ENCODE measurements at regions not wholly inside any gene's neighbourhood (a gene's known extent, or its start where the extent isn't known, plus 50 kb on each side); places are given as distances from the start of the nearest gene placed in this dataset.

DNA sequence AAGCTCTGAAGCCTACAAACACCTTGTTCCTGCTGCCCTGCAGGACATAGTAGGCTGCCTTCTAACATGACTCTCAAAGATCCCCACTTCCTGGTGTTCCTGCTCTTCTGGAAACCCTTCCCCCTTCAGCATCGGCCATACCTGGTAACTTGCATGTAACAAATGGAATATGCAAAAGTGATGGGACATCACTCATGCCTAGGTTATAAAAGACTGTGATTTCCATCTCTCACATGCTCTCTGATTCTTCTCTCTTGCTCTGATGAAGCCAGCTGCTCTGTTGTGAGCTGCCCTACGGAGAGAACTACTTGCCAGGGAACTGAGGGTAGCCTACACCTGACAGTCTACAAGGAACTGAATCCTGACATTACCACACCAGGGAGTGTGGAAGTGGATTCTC is 72.9 kb upstream of the IRX6 start:
- DNase-seq (no peak), ATAC-seq (no peak)
- no peak overlapping the region for H3K27ac Mint-ChIP-seq
- H3K4me3 Mint-ChIP-seq: no peak overlapping the region
- H3K27me3 Mint-ChIP-seq: peaks cover 27% of the 10 kb centered on the region
- peaks cover 0 to 11% of the 10 kb centered on the region in 2 donors for H3K9me3 Mint-ChIP-seq
- H3K4me1 Mint-ChIP-seq: peaks cover 4% of the 10 kb centered on the region

- DNase-seq: no peak
- H3K27ac Mint-ChIP-seq: no peak overlapping the region
Observed at GRCh38 chr16:55252577-55252976, 71.4 kb upstream of the IRX6 start.

GRCh38 chr16:55253987-55254386 is 70.0 kb upstream of the IRX6 start:
- DNase-seq: no peak
- H3K4me3 Mint-ChIP-seq: no peak overlapping the region
- H3K9me3 Mint-ChIP-seq: peaks cover 0 to 11% of the 10 kb centered on the region in 2 donors
- no peaks in the 10 kb centered on the region for H3K4me1 Mint-ChIP-seq
- H3K27ac Mint-ChIP-seq: no peak overlapping the region
- ATAC-seq: no peak
- H3K27me3 Mint-ChIP-seq: peaks cover 45% of the 10 kb centered on the region

More at GRCh38 chr16:55252577-55252976, 71.4 kb upstream of the IRX6 start:
- ATAC-seq: no peak
- Mint-ChIP-seq H3K4me1 (peaks cover 4% of the 10 kb centered on the region), H3K4me3 (no peak overlapping the region), H3K27me3 (peaks cover 37% of the 10 kb centered on the region), H3K9me3 (peaks cover 0 to 11% of the 10 kb centered on the region in 2 donors)

DNA sequence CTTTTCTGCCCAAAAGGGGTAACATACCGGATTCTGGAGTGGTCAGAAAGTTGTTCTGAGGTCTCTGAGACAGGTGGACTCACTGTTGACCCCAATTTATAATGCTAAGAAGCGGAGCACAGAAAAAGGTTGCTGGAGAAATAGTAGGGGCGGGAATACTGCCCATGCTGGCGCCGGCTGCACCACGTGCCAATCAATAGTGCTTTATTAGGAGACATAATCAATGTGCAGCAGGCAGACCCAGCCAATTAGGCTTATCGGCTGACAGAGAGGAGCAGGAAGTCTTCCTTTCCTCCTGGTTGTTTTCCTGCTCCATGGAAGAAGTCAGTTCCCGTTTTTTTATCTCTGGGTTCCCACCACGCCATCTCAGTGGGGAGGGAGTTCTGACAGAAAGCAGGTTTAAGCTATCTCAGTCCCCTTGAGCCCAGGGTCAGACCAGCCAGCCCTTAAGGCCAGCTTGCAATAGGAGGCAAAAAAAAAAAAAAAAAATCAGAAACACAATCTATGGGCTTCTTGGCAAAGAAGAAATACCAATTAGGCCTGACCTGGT is 68.2 kb upstream of the IRX6 start:
- ATAC-seq: no peak
- Mint-ChIP-seq H3K4me1 (no peaks in the 10 kb centered on the region), H3K27me3 (peaks cover 33% of the 10 kb centered on the region), H3K4me3 (no peak overlapping the region), H3K27ac (no peak overlapping the region), H3K9me3 (peaks cover 0 to 11% of the 10 kb centered on the region in 2 donors)
- no peak for DNase-seq

- Mint-ChIP-seq H3K9me3 (peaks cover 0 to 11% of the 10 kb centered on the region in 2 donors), H3K4me3 (no peak overlapping the region), H3K27me3 (peaks cover 26% of the 10 kb centered on the region), H3K4me1 (no peaks in the 10 kb centered on the region), H3K27ac (no peak overlapping the region)
- DNase-seq: no peak
- no peak for ATAC-seq
Observed at GRCh38 chr16:55256412-55257016, 67.5 kb upstream of the IRX6 start.

DNA sequence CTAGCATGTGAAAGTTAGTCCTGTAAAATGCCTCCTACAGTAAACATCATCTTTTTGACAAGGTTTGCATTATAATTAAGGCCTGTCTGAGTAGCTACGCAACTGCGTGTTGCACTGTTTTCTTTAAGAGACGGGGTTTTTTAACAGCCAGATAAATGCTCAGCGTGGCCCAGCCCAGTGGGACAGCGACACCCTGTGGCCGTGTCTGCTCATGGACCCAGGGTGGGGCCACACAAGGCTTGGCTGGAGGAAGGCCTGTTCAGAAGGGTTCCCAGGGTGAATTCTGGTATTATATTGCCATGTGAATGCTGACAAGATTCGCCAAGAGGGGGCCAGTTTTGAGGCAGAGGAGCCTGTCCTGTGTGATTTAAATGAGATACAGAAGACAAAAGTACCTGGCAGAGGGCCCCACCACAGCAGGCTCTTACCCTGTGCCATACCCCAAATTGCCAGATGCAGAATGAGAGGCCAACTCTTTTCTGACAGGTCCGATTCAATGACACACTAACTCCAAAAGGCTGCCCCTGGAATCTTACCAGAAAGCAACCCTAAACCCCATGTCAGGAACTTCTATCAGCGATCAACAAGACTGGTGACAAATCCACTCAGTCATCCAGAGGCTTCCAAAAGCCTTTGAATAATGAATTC is 65.9 kb upstream of the IRX6 start:
- Mint-ChIP-seq H3K9me3 (peaks cover 0 to 10% of the 10 kb centered on the region in 2 donors), H3K4me1 (no peaks in the 10 kb centered on the region), H3K4me3 (no peak overlapping the region), H3K27ac (no peak overlapping the region), H3K27me3 (peaks cover 25% of the 10 kb centered on the region)
- DNase-seq (peak; percentile 44 to 57), ATAC-seq (peak; percentile 72)

- no peak overlapping the region for H3K27ac Mint-ChIP-seq
- DNase-seq: no peak
- ATAC-seq: no peak
- no peaks in the 10 kb centered on the region for H3K4me1 Mint-ChIP-seq
- H3K9me3 Mint-ChIP-seq: no peaks in the 10 kb centered on the region
- no peak overlapping the region for H3K4me3 Mint-ChIP-seq
- peaks cover 16% of the 10 kb centered on the region for H3K27me3 Mint-ChIP-seq
Observed at GRCh38 chr16:55261301-55261700, 62.7 kb upstream of the IRX6 start.

GRCh38 chr16:55263271-55264250 is 60.4 kb upstream of the IRX6 start:
- no peaks in the 10 kb centered on the region for H3K9me3 Mint-ChIP-seq
- ATAC-seq (no peak), DNase-seq (no peak)
- H3K27me3 Mint-ChIP-seq: no peaks in the 10 kb centered on the region
- H3K4me1 Mint-ChIP-seq: no peaks in the 10 kb centered on the region
- no peak overlapping the region for H3K27ac Mint-ChIP-seq
- H3K4me3 Mint-ChIP-seq: no peak overlapping the region

GRCh38 chr16:55264949-55265348 is 59.1 kb upstream of the IRX6 start:
- ATAC-seq: no peak
- H3K27me3 Mint-ChIP-seq: no peaks in the 10 kb centered on the region
- H3K4me1 Mint-ChIP-seq: no peaks in the 10 kb centered on the region
- H3K27ac Mint-ChIP-seq: no peak overlapping the region
- no peak overlapping the region for H3K4me3 Mint-ChIP-seq
- H3K9me3 Mint-ChIP-seq: no peaks in the 10 kb centered on the region
- no peak for DNase-seq

- ATAC-seq (no peak), DNase-seq (no peak)
- Mint-ChIP-seq H3K27ac (no peak overlapping the region), H3K27me3 (no peaks in the 10 kb centered on the region), H3K4me1 (no peaks in the 10 kb centered on the region), H3K4me3 (no peak overlapping the region), H3K9me3 (no peaks in the 10 kb centered on the region)
Observed at GRCh38 chr16:55265926-55266325, 58.1 kb upstream of the IRX6 start.

GRCh38 chr16:55271945-55272513 is 52.0 kb upstream of the IRX6 start:
- H3K4me3 Mint-ChIP-seq: no peak overlapping the region
- H3K9me3 Mint-ChIP-seq: no peaks in the 10 kb centered on the region
- H3K4me1 Mint-ChIP-seq: no peaks in the 10 kb centered on the region
- no peak overlapping the region for H3K27ac Mint-ChIP-seq
- no peaks in the 10 kb centered on the region for H3K27me3 Mint-ChIP-seq
- ATAC-seq: no peak
- DNase-seq: no peak

DNA sequence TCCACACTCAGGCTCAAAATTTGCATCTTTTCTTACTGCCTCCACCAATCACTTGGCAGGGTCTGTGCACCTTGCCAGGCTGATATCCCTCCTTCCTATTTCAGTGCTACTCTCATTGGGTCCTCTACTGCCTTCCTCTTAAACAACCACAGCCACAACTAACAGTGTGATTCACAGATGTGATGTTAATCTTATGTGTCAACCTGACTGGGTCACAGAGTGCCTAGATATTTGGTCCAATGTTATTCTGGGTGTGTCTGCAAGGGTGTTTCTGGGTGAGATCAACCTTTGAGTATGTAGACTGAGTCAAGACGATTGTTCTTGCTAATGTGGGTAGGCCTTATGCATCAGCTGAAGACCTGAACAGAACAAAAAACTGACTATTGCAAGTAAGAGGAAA is 51.3 kb upstream of the IRX6 start:
- DNase-seq: no peak
- Mint-ChIP-seq H3K4me1 (no peaks in the 10 kb centered on the region), H3K27me3 (no peaks in the 10 kb centered on the region), H3K9me3 (no peaks in the 10 kb centered on the region), H3K4me3 (no peak overlapping the region), H3K27ac (no peak overlapping the region)
- no peak for ATAC-seq

DNA sequence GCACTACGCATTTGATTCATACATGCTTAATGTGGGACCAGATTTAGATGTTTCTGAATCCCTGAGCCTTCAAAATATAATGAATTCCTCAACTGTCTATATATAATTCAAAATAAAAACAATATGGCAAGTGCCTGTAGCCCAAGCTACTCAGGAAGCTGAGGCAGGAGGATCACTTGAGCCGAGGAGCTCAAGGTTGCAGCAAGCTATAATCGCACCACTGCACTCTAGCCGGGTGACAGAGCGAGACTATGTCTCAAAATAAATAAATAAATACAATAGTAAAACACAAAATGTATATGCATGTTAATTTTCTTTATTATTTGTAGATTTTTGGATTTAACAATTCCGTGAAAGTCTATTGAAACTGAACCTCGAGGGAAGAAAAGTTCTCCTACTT is 50.6 kb upstream of the IRX6 start:
- ATAC-seq (no peak), DNase-seq (no peak)
- H3K9me3 Mint-ChIP-seq: no peaks in the 10 kb centered on the region
- H3K4me3 Mint-ChIP-seq: no peak overlapping the region
- H3K4me1 Mint-ChIP-seq: no peaks in the 10 kb centered on the region
- no peaks in the 10 kb centered on the region for H3K27me3 Mint-ChIP-seq
- no peak overlapping the region for H3K27ac Mint-ChIP-seq

- no peaks in the 10 kb centered on the region for H3K9me3 Mint-ChIP-seq
- no peaks in the 10 kb centered on the region for H3K27me3 Mint-ChIP-seq
- H3K4me1 Mint-ChIP-seq: no peaks in the 10 kb centered on the region
- DNase-seq (no peak), ATAC-seq (no peak)
- H3K27ac Mint-ChIP-seq: no peak overlapping the region
- no peak overlapping the region for H3K4me3 Mint-ChIP-seq
Observed at GRCh38 chr16:55273959-55274358, 50.0 kb upstream of the IRX6 start.
